CD14-positive monocyte (primary cell): ENCODE measurements at regions not wholly inside any gene's neighbourhood (a gene's known extent, or its start where the extent isn't known, plus 50 kb on each side); places are given as distances from the start of the nearest gene placed in this dataset.

Experiments used
- DNase-seq, 3 donors: peaks; one replicate each; pipeline ENCODE4 v3.0.0-alpha.2; 2011 to 2022
- H2AFZ ChIP-seq: 2 replicates; pipeline ENCODE4 v1.6.0; 2012; ENCODE audit warnings: mild to moderate bottlenecking, low read depth, low read length, inconsistent platforms; ENCODE audit not compliant: insufficient read depth, poor library complexity, severe bottlenecking
- H3K27ac ChIP-seq, 2 donors: 1 replicate in 1 of 2; 2 replicates in 1 of 2; pipeline ENCODE4 v1.5.1; 2012 to 2013; ENCODE audit warnings: low read length in 2 of 2, control low read depth in 1 of 2, inconsistent platforms in 1 of 2, low read depth in 1 of 2, mild to moderate bottlenecking in 1 of 2
- H3K27me3 ChIP-seq, 2 donors: one replicate each; pipeline versions ENCODE4 v1.6.0 to v1.6.1; 2011 to 2013; ENCODE audit warnings: low read length in 2 of 2; ENCODE audit not compliant: control insufficient read depth in 2 of 2, insufficient read depth in 2 of 2
- H3K36me3 ChIP-seq, 2 donors: replicated peaks in 1 of 2; 1 replicate in 1 of 2; 2 replicates in 1 of 2; pipeline versions ENCODE4 v1.5.1 to v1.6.1; 2012 to 2013; ENCODE audit warnings: low read length in 2 of 2, control low read depth in 1 of 2, inconsistent platforms in 1 of 2, mild to moderate bottlenecking in 1 of 2; ENCODE audit not compliant: insufficient read depth in 2 of 2, control insufficient read depth in 1 of 2
- H3K4me1 ChIP-seq, 2 donors: 1 replicate in 1 of 2; 2 replicates in 1 of 2; pipeline versions ENCODE4 v1.5.1 to v1.6.1; 2012 to 2013; ENCODE audit warnings: low read length in 2 of 2, control low read depth in 1 of 2, inconsistent platforms in 1 of 2, mild to moderate bottlenecking in 1 of 2, moderate library complexity in 1 of 2; ENCODE audit not compliant: insufficient read depth in 2 of 2, control insufficient read depth in 1 of 2
- H3K4me2 ChIP-seq: replicated peaks from 2 replicates; pipeline ENCODE3; 2012; ENCODE audit warnings: low read length, moderate library complexity, mild to moderate bottlenecking; ENCODE audit not compliant: poor library complexity, severe bottlenecking; ENCODE audit errors: extremely low read depth
- H3K4me3 ChIP-seq, 3 experiments: fragments of 200-600 bp in 1 of 3; sonication (generic) in 1 of 3; replicated peaks in 1 of 3; 1 replicate in 2 of 3; 2 replicates in 1 of 3; pipeline ENCODE4 v1.5.1; 2011 to 2013; ENCODE audit warnings: low read length in 3 of 3, mild to moderate bottlenecking in 3 of 3, control low read depth in 2 of 3, low read depth in 2 of 3, inconsistent platforms in 1 of 3, moderate library complexity in 1 of 3
- H3K79me2 ChIP-seq: 2 replicates; pipeline ENCODE4 v1.6.0; 2012; ENCODE audit warnings: mild to moderate bottlenecking, control low read depth, inconsistent platforms, low read length, moderate library complexity; ENCODE audit not compliant: insufficient read depth
- H3K9ac ChIP-seq: 2 replicates; pipeline ENCODE4 v1.6.0; 2017; ENCODE audit warnings: low read length, mild to moderate bottlenecking; ENCODE audit not compliant: insufficient read depth, poor library complexity, severe bottlenecking
- H3K9me3 ChIP-seq, 2 donors: replicated peaks in 1 of 2; 1 replicate in 1 of 2; 2 replicates in 1 of 2; pipeline versions ENCODE4 v1.5.1 to v1.6.1; 2012 to 2013; ENCODE audit warnings: low read length in 2 of 2, control low read depth in 1 of 2; ENCODE audit not compliant: control insufficient read depth in 1 of 2, insufficient read depth in 1 of 2
- H4K20me1 ChIP-seq: 2 replicates; pipeline ENCODE4 v1.6.0; 2012; ENCODE audit warnings: mild to moderate bottlenecking, low read length, control low read depth, moderate library complexity; ENCODE audit not compliant: insufficient read depth
- H3K27ac Mint-ChIP-seq, 7 donors: one replicate each; pipeline ENCODE4 v1.8.0; 2020; ENCODE audit warnings: mild to moderate bottlenecking in 7 of 7, mixed read lengths in 7 of 7, moderate library complexity in 6 of 7, inconsistent platforms in 2 of 7
- H3K27me3 Mint-ChIP-seq, 3 donors: one replicate each; pipeline ENCODE4 v1.8.0; 2021 to 2022; ENCODE audit warnings: low read depth in 3 of 3, mild to moderate bottlenecking in 3 of 3, mixed read lengths in 3 of 3, moderate library complexity in 3 of 3, inconsistent platforms in 1 of 3
- H3K36me3 Mint-ChIP-seq, 2 donors: one replicate each; pipeline ENCODE4 v1.8.0; 2020; ENCODE audit warnings: mixed read lengths in 2 of 2, inconsistent platforms in 1 of 2, mild to moderate bottlenecking in 1 of 2
- H3K4me1 Mint-ChIP-seq: one replicate; pipeline ENCODE4 v1.8.0; 2020; ENCODE audit warnings: mild to moderate bottlenecking, mixed read lengths
- H3K4me3 Mint-ChIP-seq, 2 donors: one replicate each; pipeline ENCODE4 v1.8.0; 2020; ENCODE audit warnings: mild to moderate bottlenecking in 2 of 2, mixed read lengths in 2 of 2, moderate library complexity in 1 of 2
- H3K9me3 Mint-ChIP-seq, 7 donors: one replicate each; pipeline ENCODE4 v1.8.0; 2020 to 2022; ENCODE audit warnings: mixed read lengths in 7 of 7, mild to moderate bottlenecking in 6 of 7, moderate library complexity in 6 of 7, inconsistent platforms in 2 of 7
- CTCF ChIP-seq: fragments of 200-600 bp; IDR thresholded peaks from one replicate; pipeline ENCODE4 v1.8.0; 2022; ENCODE audit warnings: antibody characterized with exemption, mild to moderate bottlenecking
- WGBS: methylation state at CpG from one replicate; pipeline ENCODE4 v1.1.5; 2013; ENCODE audit warnings: missing lambda C conversion rate; ENCODE audit not compliant: insufficient coverage; 5-methylcytosine and 5-hydroxymethylcytosine counted together
- intact Hi-C, 2 donors: fragments of 100-400 bp; cut with micrococcal nuclease; formaldehyde crosslinking; loops; one replicate each; pipeline versions ENCODE4 v1.15.0 to v1.15.1; 2023

GRCh38 chr1:29972421-29973053, 736.2 kb downstream of the PTPRU start:
- Histone ChIP-seq H3K4me1 (no peaks in the 10 kb centered on the region), H3K27ac (no peak overlapping the region), H3K4me2 (no peak overlapping the region), H3K9ac (no peak overlapping the region), H3K9me3 (peaks cover 0 to 3% of the 10 kb centered on the region in 2 donors), H4K20me1 (no peaks in the 10 kb centered on the region), H3K79me2 (no peaks in the 10 kb centered on the region), H3K27me3 (no peaks in the 10 kb centered on the region), H2AFZ (no peak overlapping the region), H3K36me3 (no peaks in the 10 kb centered on the region), H3K4me3 (no peak overlapping the region)
- Mint-ChIP-seq H3K4me3 (no peak overlapping the region), H3K27ac (no peak overlapping the region), H3K9me3 (peaks cover 0 to 8% (median 6%) of the 10 kb centered on the region in 7 donors), H3K36me3 (no peaks in the 10 kb centered on the region), H3K4me1 (no peaks in the 10 kb centered on the region), H3K27me3 (peaks cover 3 to 5% (median 3%) of the 10 kb centered on the region in 3 donors)
- 67% methylated on average over 5 of the region's 5 CpGs for WGBS
- intact Hi-C loops, result no loop called here
- no peak for TF ChIP-seq CTCF
- DNase-seq, result no peak

DNA sequence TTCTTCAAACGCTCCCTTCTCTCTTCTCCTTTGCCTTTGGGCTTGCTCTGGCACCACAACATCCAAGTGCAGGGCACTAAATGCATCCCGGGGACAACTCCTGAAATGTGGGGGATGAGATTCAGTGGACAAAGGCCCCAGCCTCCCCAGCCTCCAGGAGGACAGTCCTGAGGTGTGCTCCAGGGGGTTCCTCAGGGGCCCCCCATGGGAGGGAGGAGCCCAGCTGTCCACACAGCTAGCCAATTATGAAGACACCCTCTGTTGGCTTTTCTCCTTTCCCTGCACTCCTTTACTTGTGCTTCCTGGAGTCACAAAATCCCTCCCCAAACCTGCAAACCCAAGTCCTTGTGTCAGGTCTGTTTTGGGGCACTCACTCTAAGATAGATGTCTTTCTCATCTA, 735.4 kb downstream of the PTPRU start:
- Histone ChIP-seq H2AFZ (no peak overlapping the region), H3K27me3 (no peaks in the 10 kb centered on the region), H3K9ac (no peak overlapping the region), H3K4me1 (no peaks in the 10 kb centered on the region), H4K20me1 (no peaks in the 10 kb centered on the region), H3K36me3 (no peaks in the 10 kb centered on the region), H3K27ac (no peak overlapping the region), H3K4me3 (no peak overlapping the region), H3K9me3 (peaks cover 0 to 3% of the 10 kb centered on the region in 2 donors), H3K79me2 (no peaks in the 10 kb centered on the region), H3K4me2 (no peak overlapping the region)
- DNase-seq, result no peak
- H3K9me3 Mint-ChIP-seq, result peaks cover 0 to 8% (median 3%) of the 10 kb centered on the region in 7 donors
- intact Hi-C loops, result no loop called here
- peaks cover 3 to 6% (median 5%) of the 10 kb centered on the region in 3 donors for H3K27me3 Mint-ChIP-seq
- H3K27ac Mint-ChIP-seq, result no peak overlapping the region
- H3K36me3 Mint-ChIP-seq, result no peaks in the 10 kb centered on the region
- no peak overlapping the region for H3K4me3 Mint-ChIP-seq
- TF ChIP-seq CTCF, result no peak
- WGBS, result 83% methylated on average over 1 of the region's 2 CpGs
- no peaks in the 10 kb centered on the region for H3K4me1 Mint-ChIP-seq
